HepG2 (cell line): ENCODE measurements at regions not wholly inside any gene's neighbourhood (a gene's known extent, or its start where the extent isn't known, plus 50 kb on each side); places are given as distances from the start of the nearest gene placed in this dataset.

Experiments
- ATAC-seq: fragments of 200-7000 bp; cut with Tn5 transposase; 3 replicates; pipeline ENCODE4 v1.9.1; 2020; ENCODE audit warnings: mild to moderate bottlenecking, moderate library complexity
- BruUV-seq: library from RNA; stranded (reverse); fragments of 400-500 nt; replicated peaks from 2 replicates; lab custom pipeline; 2021; lab: Mats Ljungman, UMichigan
- CTCF ChIA-PET: fragments of 300-600 bp; formaldehyde crosslinking; extraction: SDS; loops from one replicate; lab custom pipeline; 2021; ENCODE audit warnings: low total read pairs, inconsistent platforms, low intra/inter-chr PET ratio; lab: Yijun Ruan, JAX
- POLR2A ChIA-PET: fragments of 350-600 bp; sonication (Branson Sonifier 250); formaldehyde crosslinking; loops from one replicate; lab custom pipeline; 2020; ENCODE audit warnings: antibody characterized with exemption, inconsistent platforms; lab: Yijun Ruan, JAX
- DNase-seq: peaks from one replicate; pipeline ENCODE4 v3.0.0-alpha.2; 2015; ENCODE audit warnings: low spot score
- FAIRE-seq: peaks from 3 replicates; lab custom pipeline; 2011; peaks lifted over from hg19 to GRCh38; lab: Jason Lieb, UNC
- H2AFZ ChIP-seq: one replicate; pipeline ENCODE4 v1.6.1; 2011; ENCODE audit warnings: low read length, inconsistent platforms
- H3K27ac ChIP-seq: fragments of 300-600 bp; 3 replicates; pipeline ENCODE4 v1.8.0; 2011; ENCODE audit warnings: mixed run types, mild to moderate bottlenecking, mixed read lengths, low read length, inconsistent platforms; ENCODE audit not compliant: insufficient read depth; ENCODE audit errors: extremely low read length
- H3K27me3 ChIP-seq, 2 experiments: fragments of 200-600 bp in 1 of 2; 2 replicates in 1 of 2; 3 replicates in 1 of 2; pipeline versions ENCODE4 v1.6.0 to v1.8.0; 2011; ENCODE audit warnings: low read length in 2 of 2, mild to moderate bottlenecking in 2 of 2, moderate library complexity in 2 of 2, inconsistent platforms in 1 of 2; ENCODE audit not compliant: insufficient read depth in 2 of 2, control insufficient read depth in 1 of 2
- H3K36me3 ChIP-seq, 2 experiments: fragments of 200-600 bp in 1 of 2; replicated peaks in 1 of 2; 2 replicates in 1 of 2; 3 replicates in 1 of 2; pipeline versions ENCODE4 v1.5.1 to v1.8.0; 2011; ENCODE audit warnings: low read length in 2 of 2, inconsistent platforms in 1 of 2; ENCODE audit not compliant: insufficient read depth in 2 of 2, control insufficient read depth in 1 of 2
- H3K4me1 ChIP-seq: 2 replicates; pipeline ENCODE4 v1.5.1; 2012; ENCODE audit warnings: low read length, inconsistent platforms; ENCODE audit not compliant: insufficient read depth
- H3K4me2 ChIP-seq: 2 replicates; pipeline ENCODE4 v1.6.0; 2011; ENCODE audit warnings: low read depth, low read length, inconsistent platforms
- H3K4me3 ChIP-seq, 3 experiments: fragments of 200-600 bp in 1 of 3; sonication (generic), shearing (Covaris generic) in 1 of 3; replicated peaks in 1 of 3; 2 replicates each; pipeline ENCODE4 v1.5.1; 2011 to 2016; ENCODE audit warnings: low read length in 3 of 3, inconsistent platforms in 2 of 3, low read depth in 2 of 3, mild to moderate bottlenecking in 2 of 3, control low read depth in 1 of 3, mixed read lengths in 1 of 3; ENCODE audit not compliant: insufficient read depth in 1 of 3
- H3K79me2 ChIP-seq: one replicate; pipeline ENCODE4 v1.6.1; 2011; ENCODE audit warnings: low read length, inconsistent platforms; ENCODE audit not compliant: insufficient read depth
- H3K9ac ChIP-seq: 2 replicates; pipeline ENCODE4 v1.6.0; 2011; ENCODE audit warnings: mild to moderate bottlenecking, low read depth, low read length, inconsistent platforms; ENCODE audit not compliant: insufficient read depth
- H3K9me3 ChIP-seq: 2 replicates; pipeline ENCODE4 v1.5.1; 2012; ENCODE audit warnings: mild to moderate bottlenecking, low read length
- H4K20me1 ChIP-seq: 2 replicates; pipeline ENCODE4 v1.6.0; 2011; ENCODE audit warnings: inconsistent platforms, mild to moderate bottlenecking, low read length, moderate library complexity; ENCODE audit not compliant: insufficient read depth
- CBX5 ChIP-seq: sonication (generic); formaldehyde crosslinking; IDR thresholded peaks from 2 replicates; pipeline ENCODE4 v1.4.0; 2020; ENCODE audit warnings: missing genetic modification reagents, borderline replicate concordance
- MED1 ChIP-seq: sonication (generic); formaldehyde crosslinking; IDR thresholded peaks from 2 replicates; pipeline ENCODE4 v1.4.0; 2020; ENCODE audit warnings: missing genetic modification reagents
- MED8 ChIP-seq: sonication (generic); formaldehyde crosslinking; IDR thresholded peaks from 2 replicates; pipeline ENCODE4 v1.8.1; 2023; ENCODE audit warnings: mild to moderate bottlenecking, missing genetic modification reagents; ENCODE audit not compliant: insufficient replicate concordance
- MTA1 ChIP-seq: sonication (generic); formaldehyde crosslinking; IDR thresholded peaks from 2 replicates; pipeline ENCODE4 v1.4.0; 2020; ENCODE audit warnings: missing genetic modification reagents, mild to moderate bottlenecking, borderline replicate concordance
- NFYB ChIP-seq: sonication (generic); formaldehyde crosslinking; IDR thresholded peaks from 2 replicates; pipeline ENCODE4 v1.4.0; 2020; ENCODE audit warnings: missing genetic modification reagents
- ZNF589 ChIP-seq: sonication (generic); formaldehyde crosslinking; conservative IDR thresholded peaks from 2 replicates; pipeline ENCODE4 v1.8.0; 2022; ENCODE audit warnings: mild to moderate bottlenecking, moderate library complexity, missing genetic modification reagents
- WGBS: methylation state at CpG from one replicate; pipeline ENCODE4 v1.1.6; 2017; ENCODE audit warnings: low lambda C conversion rate; 5-methylcytosine and 5-hydroxymethylcytosine counted together
- in situ Hi-C: cut with HindIII; loops from 2 replicates; pipeline ENCODE4 v1.10.0; 2017; ENCODE audit warnings: low pct_unique_long_range_greater_than_20kb; ENCODE audit not compliant: extremely low pct_ligation_motif_present
- intact Hi-C: fragments of 100-400 bp; cut with micrococcal nuclease; formaldehyde crosslinking; loops from one replicate; pipeline ENCODE4 v1.10.0; 2022; ENCODE audit not compliant: unreplicated experiment
- TF ChIP-seq, protein P1 (sequence below): sonication (generic); formaldehyde crosslinking; IDR thresholded peaks from 2 replicates; pipeline ENCODE4 v1.4.0; 2020; ENCODE audit warnings: mild to moderate bottlenecking, missing genetic modification reagents
- TF ChIP-seq, protein P2 (sequence below): IDR thresholded peaks from 2 replicates; pipeline ENCODE4 v1.6.1; 2016
- TF ChIP-seq, protein P3 (sequence below): IDR thresholded peaks from 2 replicates; pipeline ENCODE4 v1.6.1; 2016; ENCODE audit warnings: missing genetic modification reagents, missing compliant biosample characterization
- TF ChIP-seq, protein P4 (sequence below): sonication (generic); formaldehyde crosslinking; IDR thresholded peaks from 2 replicates; pipeline ENCODE4 v1.8.1; 2023; ENCODE audit warnings: mild to moderate bottlenecking, inconsistent platforms, moderate library complexity, missing genetic modification reagents, borderline replicate concordance

DNA sequence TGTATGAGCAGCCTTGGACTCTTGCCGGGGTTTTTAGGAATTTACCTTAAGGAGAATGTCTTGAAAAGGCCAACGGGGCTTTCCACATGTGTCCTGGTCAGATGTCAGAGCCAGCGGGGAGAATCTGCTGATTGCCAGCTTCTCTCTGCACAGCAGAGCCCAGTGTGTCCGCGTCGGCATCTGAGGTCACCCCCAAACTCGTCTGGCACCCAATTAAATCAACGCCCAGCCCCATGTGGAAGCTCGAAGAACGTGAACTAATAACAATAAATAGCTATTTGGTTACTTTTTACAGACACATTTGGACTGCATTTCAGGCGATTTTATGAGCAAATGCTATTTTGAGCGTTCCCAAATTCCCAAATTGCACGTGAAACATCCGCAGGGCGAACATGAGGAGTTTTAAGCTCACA lies 303.5 kb downstream of the FOXL1 start:
- Histone ChIP-seq H2AFZ (no peak overlapping the region), H3K9ac (no peak overlapping the region), H3K27ac (no peak overlapping the region), H3K4me1 (no peaks in the 10 kb centered on the region), H3K4me3 (no peak overlapping the region), H3K36me3 (no peaks in the 10 kb centered on the region), H4K20me1 (no peaks in the 10 kb centered on the region), H3K79me2 (no peaks in the 10 kb centered on the region), H3K27me3 (peaks cover 2 to 68% of the 10 kb centered on the region in 2 experiments), H3K9me3 (no peaks in the 10 kb centered on the region), H3K4me2 (no peak overlapping the region)
- no TSS peak for BruUV-seq
- 10% methylated on average over 15 of the region's 15 CpGs for WGBS
- DNase-seq (no peak), FAIRE-seq (no peak), ATAC-seq (no peak)
- CTCF ChIA-PET: no interaction called here
- TF ChIP-seq MED1 (CRISPR knock-in tag): no peak
- TF ChIP-seq, protein P1, sequence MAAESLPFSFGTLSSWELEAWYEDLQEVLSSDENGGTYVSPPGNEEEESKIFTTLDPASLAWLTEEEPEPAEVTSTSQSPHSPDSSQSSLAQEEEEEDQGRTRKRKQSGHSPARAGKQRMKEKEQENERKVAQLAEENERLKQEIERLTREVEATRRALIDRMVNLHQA (CRISPR knock-in tag): no peak
- TF ChIP-seq, protein P2, sequence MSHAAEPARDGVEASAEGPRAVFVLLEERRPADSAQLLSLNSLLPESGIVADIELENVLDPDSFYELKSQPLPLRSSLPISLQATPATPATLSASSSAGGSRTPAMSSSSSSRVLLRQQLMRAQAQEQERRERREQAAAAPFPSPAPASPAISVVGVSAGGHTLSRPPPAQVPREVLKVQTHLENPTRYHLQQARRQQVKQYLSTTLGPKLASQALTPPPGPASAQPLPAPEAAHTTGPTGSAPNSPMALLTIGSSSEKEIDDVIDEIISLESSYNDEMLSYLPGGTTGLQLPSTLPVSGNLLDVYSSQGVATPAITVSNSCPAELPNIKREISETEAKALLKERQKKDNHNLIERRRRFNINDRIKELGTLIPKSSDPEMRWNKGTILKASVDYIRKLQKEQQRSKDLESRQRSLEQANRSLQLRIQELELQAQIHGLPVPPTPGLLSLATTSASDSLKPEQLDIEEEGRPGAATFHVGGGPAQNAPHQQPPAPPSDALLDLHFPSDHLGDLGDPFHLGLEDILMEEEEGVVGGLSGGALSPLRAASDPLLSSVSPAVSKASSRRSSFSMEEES (CRISPR knock-in tag): no peak
- TF ChIP-seq MED8 (CRISPR knock-in tag): no peak
- TF ChIP-seq NFYB: no peak
- no peak for TF ChIP-seq MTA1 (CRISPR knock-in tag)
- no peak for TF ChIP-seq ZNF589 (CRISPR knock-in tag)
- TF ChIP-seq CBX5: no peak
- TF ChIP-seq, protein P3, sequence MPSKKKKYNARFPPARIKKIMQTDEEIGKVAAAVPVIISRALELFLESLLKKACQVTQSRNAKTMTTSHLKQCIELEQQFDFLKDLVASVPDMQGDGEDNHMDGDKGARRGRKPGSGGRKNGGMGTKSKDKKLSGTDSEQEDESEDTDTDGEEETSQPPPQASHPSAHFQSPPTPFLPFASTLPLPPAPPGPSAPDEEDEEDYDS (CRISPR knock-in tag): no peak
- TF ChIP-seq, protein P4, sequence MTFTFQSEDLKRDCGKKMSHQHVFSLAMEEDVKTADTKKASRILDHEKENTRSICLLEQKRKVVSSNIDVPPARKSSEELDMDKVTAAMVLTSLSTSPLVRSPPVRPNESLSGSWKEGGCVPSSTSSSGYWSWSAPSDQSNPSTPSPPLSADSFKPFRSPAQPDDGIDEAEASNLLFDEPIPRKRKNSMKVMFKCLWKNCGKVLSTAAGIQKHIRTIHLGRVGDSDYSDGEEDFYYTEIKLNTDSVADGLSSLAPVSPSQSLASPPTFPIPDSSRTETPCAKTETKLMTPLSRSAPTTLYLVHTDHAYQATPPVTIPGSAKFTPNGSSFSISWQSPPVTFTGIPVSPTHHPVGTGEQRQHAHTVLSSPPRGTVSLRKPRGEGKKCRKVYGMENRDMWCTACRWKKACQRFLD: no peak
- POLR2A ChIA-PET: no interaction called here
- in situ Hi-C loops (no loop called here), intact Hi-C loops (no loop called here)
